ENCODE measurements at regions not wholly inside any gene's neighbourhood (a gene's known extent, or its start where the extent isn't known, plus 50 kb on each side); places are given as distances from the start of the nearest gene placed in this dataset.

DNA sequence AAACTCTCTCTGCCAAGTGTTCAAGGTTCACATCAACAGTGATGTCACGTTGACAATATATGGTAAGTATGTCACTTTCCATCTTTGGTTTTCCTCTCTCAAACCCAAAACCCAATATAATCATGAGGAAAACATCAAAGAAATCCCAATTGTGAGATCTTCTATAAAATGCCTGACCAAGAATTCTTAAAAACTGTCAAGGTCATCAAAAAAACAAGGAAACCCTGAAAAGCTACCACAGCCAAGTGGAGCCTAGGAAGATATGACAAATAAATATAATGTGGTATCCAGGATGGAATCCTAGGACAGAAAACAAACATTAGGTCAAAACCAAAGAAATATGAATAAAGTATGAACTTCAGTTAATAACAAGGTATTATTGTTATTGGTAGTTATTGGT is 85.2 kb upstream of the CCDC39 start:
- H3K79me2 ChIP-seq (ENCODE audit: insufficient read depth, low read depth, low read length): no peaks in the 10 kb centered on the region
- no peaks in the 10 kb centered on the region for H3K9me2 ChIP-seq (ENCODE audit: insufficient read depth, low read length)
- H3K27ac ChIP-seq (ENCODE audit: low read depth, low read length, poor library complexity, severe bottlenecking): no peak overlapping the region
- H3K4me1 ChIP-seq (ENCODE audit: insufficient read depth, low read length, poor library complexity, severe bottlenecking): no peaks in the 10 kb centered on the region
- no peak overlapping the region for H2AFZ ChIP-seq (ENCODE audit: low read length)
- intact Hi-C loops (cut with micrococcal nuclease; ENCODE audit: unreplicated experiment): no loop called here
- DNase-seq (ENCODE audit: low spot score): no peak
- H3K4me2 ChIP-seq (ENCODE audit: low read length): no peak overlapping the region
- H3K9me3 ChIP-seq (ENCODE audit: low read length): no peaks in the 10 kb centered on the region
- no TSS peak for BruUV-seq (replicated peaks)
- no peaks in the 10 kb centered on the region for H4K20me1 ChIP-seq (ENCODE audit: insufficient read depth, low read length)
- H3K36me3 ChIP-seq (ENCODE audit: insufficient read depth, low read length): no peaks in the 10 kb centered on the region
- ChIA-PET POLR2A (no interaction called here), CTCF (ENCODE audit: unreplicated experiment) (no interaction called here)
- no peak overlapping the region for H3K4me3 ChIP-seq (ENCODE audit: low read depth, low read length, poor library complexity, severe bottlenecking)
- TF ChIP-seq, protein P1, sequence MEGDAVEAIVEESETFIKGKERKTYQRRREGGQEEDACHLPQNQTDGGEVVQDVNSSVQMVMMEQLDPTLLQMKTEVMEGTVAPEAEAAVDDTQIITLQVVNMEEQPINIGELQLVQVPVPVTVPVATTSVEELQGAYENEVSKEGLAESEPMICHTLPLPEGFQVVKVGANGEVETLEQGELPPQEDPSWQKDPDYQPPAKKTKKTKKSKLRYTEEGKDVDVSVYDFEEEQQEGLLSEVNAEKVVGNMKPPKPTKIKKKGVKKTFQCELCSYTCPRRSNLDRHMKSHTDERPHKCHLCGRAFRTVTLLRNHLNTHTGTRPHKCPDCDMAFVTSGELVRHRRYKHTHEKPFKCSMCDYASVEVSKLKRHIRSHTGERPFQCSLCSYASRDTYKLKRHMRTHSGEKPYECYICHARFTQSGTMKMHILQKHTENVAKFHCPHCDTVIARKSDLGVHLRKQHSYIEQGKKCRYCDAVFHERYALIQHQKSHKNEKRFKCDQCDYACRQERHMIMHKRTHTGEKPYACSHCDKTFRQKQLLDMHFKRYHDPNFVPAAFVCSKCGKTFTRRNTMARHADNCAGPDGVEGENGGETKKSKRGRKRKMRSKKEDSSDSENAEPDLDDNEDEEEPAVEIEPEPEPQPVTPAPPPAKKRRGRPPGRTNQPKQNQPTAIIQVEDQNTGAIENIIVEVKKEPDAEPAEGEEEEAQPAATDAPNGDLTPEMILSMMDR (conservative IDR thresholded peaks at IDR 0.05; ENCODE audit: low read length): no peak
- no peak for TF ChIP-seq EZH2phosphoT487 (IDR thresholded peaks at IDR 0.05; ENCODE audit: borderline replicate concordance, low read depth, low read length)

DNA sequence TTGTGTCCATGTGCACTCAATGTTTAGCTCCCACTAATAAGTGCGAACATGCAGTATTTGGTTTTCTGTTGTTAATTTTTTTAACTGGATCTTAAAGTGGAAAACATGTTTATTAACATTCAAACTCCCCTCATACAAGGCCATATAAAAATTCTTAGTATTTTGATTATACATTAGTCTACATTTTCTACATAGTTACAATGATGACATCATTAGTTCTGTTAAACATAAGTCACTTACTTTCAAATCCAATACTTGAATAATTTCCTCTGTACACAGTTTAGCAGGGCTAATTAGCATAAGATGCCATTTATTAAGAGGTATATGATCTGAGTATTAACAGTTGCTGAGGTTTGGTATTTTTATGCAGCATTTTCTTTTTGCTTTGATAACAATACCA is 91.3 kb upstream of the CCDC39 start:
- H3K36me3 ChIP-seq (ENCODE audit: insufficient read depth, low read length): no peaks in the 10 kb centered on the region
- no TSS peak for BruUV-seq (replicated peaks)
- CTCF ChIA-PET (ENCODE audit: unreplicated experiment): no interaction called here
- no peak for DNase-seq (ENCODE audit: low spot score)
- intact Hi-C loops (cut with micrococcal nuclease; ENCODE audit: unreplicated experiment): no loop called here
- H4K20me1 ChIP-seq (ENCODE audit: insufficient read depth, low read length): no peaks in the 10 kb centered on the region
- H3K9me3 ChIP-seq (ENCODE audit: low read length): no peaks in the 10 kb centered on the region
- H3K4me3 ChIP-seq (ENCODE audit: low read depth, low read length, poor library complexity, severe bottlenecking): no peak overlapping the region
- no peaks in the 10 kb centered on the region for H3K79me2 ChIP-seq (ENCODE audit: insufficient read depth, low read depth, low read length)
- TF ChIP-seq EZH2phosphoT487 (IDR thresholded peaks at IDR 0.05; ENCODE audit: borderline replicate concordance, low read depth, low read length): no peak
- TF ChIP-seq, protein P1 (conservative IDR thresholded peaks at IDR 0.05; ENCODE audit: low read length): no peak
- no peaks in the 10 kb centered on the region for H3K4me1 ChIP-seq (ENCODE audit: insufficient read depth, low read length, poor library complexity, severe bottlenecking)
- H3K9me2 ChIP-seq (ENCODE audit: insufficient read depth, low read length): no peaks in the 10 kb centered on the region
- H2AFZ ChIP-seq (ENCODE audit: low read length): no peak overlapping the region
- H3K4me2 ChIP-seq (ENCODE audit: low read length): no peak overlapping the region
- POLR2A ChIA-PET: no interaction called here
- H3K27ac ChIP-seq (ENCODE audit: low read depth, low read length, poor library complexity, severe bottlenecking): no peak overlapping the region

DNA sequence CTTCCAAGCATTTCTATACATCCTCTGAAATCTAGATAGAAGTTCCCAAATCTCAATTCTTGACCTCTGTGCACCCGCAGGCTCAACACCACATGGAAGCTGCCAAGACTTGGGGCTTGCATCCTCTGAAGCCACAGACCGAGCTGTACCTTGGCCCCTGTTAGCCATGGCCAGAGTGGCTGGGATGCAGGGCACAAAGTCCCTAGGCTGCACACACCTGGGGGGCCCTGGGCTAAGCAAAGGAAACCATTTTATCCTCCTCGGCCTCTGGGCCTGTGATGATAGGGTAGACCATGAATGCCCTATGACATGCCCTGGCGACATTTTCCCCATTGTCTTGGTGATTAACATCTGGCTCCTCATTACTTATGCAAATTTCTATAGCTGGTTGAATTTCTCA is 97.1 kb upstream of the CCDC39 start:
- no peak for DNase-seq (ENCODE audit: low spot score)
- no peak overlapping the region for H3K4me3 ChIP-seq (ENCODE audit: low read depth, low read length, poor library complexity, severe bottlenecking)
- H4K20me1 ChIP-seq (ENCODE audit: insufficient read depth, low read length): no peaks in the 10 kb centered on the region
- no peaks in the 10 kb centered on the region for H3K79me2 ChIP-seq (ENCODE audit: insufficient read depth, low read depth, low read length)
- intact Hi-C loops (cut with micrococcal nuclease; ENCODE audit: unreplicated experiment): no loop called here
- H3K27ac ChIP-seq (ENCODE audit: low read depth, low read length, poor library complexity, severe bottlenecking): no peak overlapping the region
- no peak for TF ChIP-seq EZH2phosphoT487 (IDR thresholded peaks at IDR 0.05; ENCODE audit: borderline replicate concordance, low read depth, low read length)
- TF ChIP-seq, protein P1 (conservative IDR thresholded peaks at IDR 0.05; ENCODE audit: low read length): no peak
- H3K9me2 ChIP-seq (ENCODE audit: insufficient read depth, low read length): no peaks in the 10 kb centered on the region
- no peaks in the 10 kb centered on the region for H3K36me3 ChIP-seq (ENCODE audit: insufficient read depth, low read length)
- CTCF ChIA-PET (ENCODE audit: unreplicated experiment): no interaction called here
- POLR2A ChIA-PET: no interaction called here
- H3K4me2 ChIP-seq (ENCODE audit: low read length): no peak overlapping the region
- H3K4me1 ChIP-seq (ENCODE audit: insufficient read depth, low read length, poor library complexity, severe bottlenecking): no peaks in the 10 kb centered on the region
- H3K9me3 ChIP-seq (ENCODE audit: low read length): peaks cover 12% of the 10 kb centered on the region; the same call in 1 of the 2 replicates
- H2AFZ ChIP-seq (ENCODE audit: low read length): no peak overlapping the region
- BruUV-seq (replicated peaks): no TSS peak
